Epithelial cell of esophagus (primary cell): ENCODE measurements at regions not wholly inside any gene's neighbourhood (a gene's known extent, or its start where the extent isn't known, plus 50 kb on each side); places are given as distances from the start of the nearest gene placed in this dataset.

ENCODE experiments used
- DNase-seq: peaks from one replicate; pipeline ENCODE4 v3.0.0; 2010; ENCODE audit warnings: low read depth
- H3K4me3 ChIP-seq: 2 replicates; pipeline ENCODE4 v1.5.1; 2011; ENCODE audit warnings: mild to moderate bottlenecking, low read length, control low read depth
- TF ChIP-seq, protein P1 (sequence below): IDR thresholded peaks from 2 replicates; pipeline ENCODE4 v1.5.1; 2011; ENCODE audit warnings: low read depth, mild to moderate bottlenecking, low read length, control low read depth, inconsistent platforms; ENCODE audit not compliant: insufficient read depth; ENCODE audit errors: missing control alignments

DNA sequence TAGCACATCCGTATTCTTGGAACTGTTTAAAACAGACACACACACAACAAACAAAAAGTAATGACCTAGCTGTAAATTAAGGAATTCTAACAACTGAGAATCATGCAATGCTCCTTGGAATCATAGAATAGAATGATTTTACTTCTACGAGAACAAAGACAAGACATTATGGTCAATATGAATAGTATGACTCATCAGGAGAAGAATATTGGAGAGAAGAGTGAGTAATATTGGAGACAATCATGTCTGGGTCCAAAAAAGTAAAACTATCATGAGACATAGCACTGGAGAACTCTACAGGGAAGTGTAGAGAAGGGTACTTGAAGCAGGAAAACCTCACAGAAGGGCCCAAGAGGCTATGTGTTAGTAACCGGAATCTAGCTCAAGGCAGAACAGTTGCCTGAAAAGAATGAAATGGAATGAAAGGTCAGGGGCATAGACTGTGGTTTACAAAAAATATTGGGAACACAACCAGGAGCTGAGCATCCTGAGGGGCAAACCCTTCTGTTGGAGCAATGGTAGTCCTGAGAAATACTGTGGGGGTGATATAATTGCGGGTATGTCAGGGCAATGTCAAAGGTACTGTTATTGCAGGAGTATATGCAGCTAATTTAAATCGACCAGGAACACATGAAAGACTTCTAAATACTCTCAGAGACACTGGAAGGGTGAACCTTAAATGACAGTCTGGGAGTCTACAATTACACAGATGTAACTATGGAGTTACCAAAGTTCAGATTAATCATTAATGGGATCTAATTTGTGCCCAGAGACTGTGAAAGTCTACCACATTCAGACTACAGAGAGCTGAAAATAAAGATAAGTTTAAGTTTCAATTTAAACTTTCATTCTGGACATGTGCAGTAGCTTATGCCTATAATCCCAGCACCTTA lies 201.2 kb downstream of the BCHE start:
- DNase-seq = no peak
- TF ChIP-seq, protein P1, sequence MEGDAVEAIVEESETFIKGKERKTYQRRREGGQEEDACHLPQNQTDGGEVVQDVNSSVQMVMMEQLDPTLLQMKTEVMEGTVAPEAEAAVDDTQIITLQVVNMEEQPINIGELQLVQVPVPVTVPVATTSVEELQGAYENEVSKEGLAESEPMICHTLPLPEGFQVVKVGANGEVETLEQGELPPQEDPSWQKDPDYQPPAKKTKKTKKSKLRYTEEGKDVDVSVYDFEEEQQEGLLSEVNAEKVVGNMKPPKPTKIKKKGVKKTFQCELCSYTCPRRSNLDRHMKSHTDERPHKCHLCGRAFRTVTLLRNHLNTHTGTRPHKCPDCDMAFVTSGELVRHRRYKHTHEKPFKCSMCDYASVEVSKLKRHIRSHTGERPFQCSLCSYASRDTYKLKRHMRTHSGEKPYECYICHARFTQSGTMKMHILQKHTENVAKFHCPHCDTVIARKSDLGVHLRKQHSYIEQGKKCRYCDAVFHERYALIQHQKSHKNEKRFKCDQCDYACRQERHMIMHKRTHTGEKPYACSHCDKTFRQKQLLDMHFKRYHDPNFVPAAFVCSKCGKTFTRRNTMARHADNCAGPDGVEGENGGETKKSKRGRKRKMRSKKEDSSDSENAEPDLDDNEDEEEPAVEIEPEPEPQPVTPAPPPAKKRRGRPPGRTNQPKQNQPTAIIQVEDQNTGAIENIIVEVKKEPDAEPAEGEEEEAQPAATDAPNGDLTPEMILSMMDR = no peak
- H3K4me3 ChIP-seq = no peak overlapping the region

GRCh38 chr3:165624761-165625160 lies 212.5 kb downstream of the BCHE start:
- TF ChIP-seq, protein P1 = peak; percentile 36
- H3K4me3 ChIP-seq = no peak overlapping the region
- peak; percentile 44 for DNase-seq

DNA sequence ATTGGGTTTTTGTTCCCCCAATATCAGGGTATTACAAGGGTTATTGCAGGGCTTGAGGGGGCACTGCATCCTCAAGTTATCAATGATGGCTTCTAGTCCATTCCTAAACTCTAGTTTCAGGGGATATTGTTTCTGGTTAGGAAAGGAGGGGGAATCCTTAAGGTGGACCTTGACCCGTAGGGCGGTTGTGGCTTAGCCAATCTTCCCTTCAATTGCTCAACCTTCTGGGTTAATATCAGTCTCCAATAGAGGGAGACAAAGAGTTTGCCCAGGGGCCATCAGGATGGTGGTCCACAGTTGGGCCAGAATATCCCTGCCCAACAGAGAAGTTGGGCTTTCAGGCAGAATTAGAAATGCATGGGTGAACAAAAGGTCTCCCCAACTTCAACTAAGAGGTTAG lies 214.9 kb downstream of the BCHE start:
- H3K4me3 ChIP-seq = no peak overlapping the region
- TF ChIP-seq, protein P1 = no peak
- no peak for DNase-seq

- TF ChIP-seq, protein P1 = no peak
- DNase-seq = no peak
Measured at GRCh38 chr3:165619069-165619468, 218.2 kb downstream of the BCHE start.

GRCh38 chr3:165617134-165617533 lies 220.1 kb downstream of the BCHE start:
- TF ChIP-seq, protein P1 = no peak
- H3K4me3 ChIP-seq = no peak overlapping the region
- DNase-seq = peak; percentile 53

More at GRCh38 chr3:165619069-165619468, 218.2 kb downstream of the BCHE start:
- H3K4me3 ChIP-seq = no peak overlapping the region

DNA sequence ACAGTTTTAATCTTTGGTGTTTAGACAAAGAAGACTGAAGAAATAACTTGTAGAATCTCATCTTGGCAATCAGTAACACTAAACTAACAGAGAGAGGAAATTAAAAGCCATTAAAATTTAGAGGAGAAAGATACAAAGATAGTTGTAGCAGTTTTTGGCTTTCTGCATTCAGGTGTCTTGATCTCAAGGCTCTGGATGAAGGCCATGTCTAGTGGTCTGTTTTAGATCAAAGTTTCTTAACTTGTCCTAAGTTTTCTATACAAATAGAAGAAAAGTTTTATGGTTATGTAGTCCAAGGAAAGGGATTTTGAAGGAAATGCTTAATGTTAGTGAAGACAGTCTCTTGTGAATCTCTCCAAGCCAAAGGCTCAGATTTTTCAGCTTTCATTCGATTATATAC lies 222.9 kb downstream of the BCHE start:
- DNase-seq = no peak
- no peak overlapping the region for H3K4me3 ChIP-seq
- TF ChIP-seq, protein P1 = no peak

DNA sequence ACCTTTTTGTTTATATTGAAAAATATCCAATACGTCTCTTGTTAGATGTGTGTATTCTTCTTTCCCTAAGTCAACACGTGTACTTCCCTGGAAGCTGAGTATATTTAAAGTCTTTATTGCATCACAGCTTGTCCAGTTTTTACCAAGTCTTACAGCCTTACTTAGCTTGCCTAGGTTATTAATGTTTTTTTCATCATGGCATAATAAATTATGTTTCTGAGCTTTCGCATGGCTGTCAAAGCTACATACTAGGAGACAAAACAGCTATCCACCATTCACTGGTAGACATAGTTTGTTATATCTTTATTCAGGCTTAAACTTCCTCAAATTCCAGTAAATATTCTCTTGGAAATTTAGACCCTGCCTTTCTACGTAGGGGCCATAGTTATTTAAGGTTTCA lies 224.2 kb downstream of the BCHE start:
- no peak overlapping the region for H3K4me3 ChIP-seq
- DNase-seq = no peak
- TF ChIP-seq, protein P1 = no peak
